Adrenal gland (tissue), 9 donors: ENCODE measurements at regions not wholly inside any gene's neighbourhood (a gene's known extent, or its start where the extent isn't known, plus 50 kb on each side); places are given as distances from the start of the nearest gene placed in this dataset.

Source experiments
- DNase-seq, 7 donors: peaks; one replicate each; pipeline ENCODE4 v3.0.0-alpha.2; 2019 to 2020
- H3K27ac ChIP-seq, 5 donors: fragments of 200-600 bp; sonication (generic) in 4 of 5; 1 replicate in 3 of 5; 2 replicates in 2 of 5; pipeline versions ENCODE4 v1.5.1 to v1.8.0; 2016 to 2020; ENCODE audit warnings: mild to moderate bottlenecking in 1 of 5
- H3K27me3 ChIP-seq: fragments of 200-600 bp; 2 replicates; pipeline ENCODE4 v1.8.0; 2021
- H3K36me3 ChIP-seq, 2 donors: fragments of 200-600 bp; replicated peaks in 1 of 2; 1 replicate in 1 of 2; 2 replicates in 1 of 2; pipeline versions ENCODE4 v1.5.1 to v1.8.0; 2018 to 2022
- H3K4me1 ChIP-seq, 2 donors: fragments of 200-600 bp; replicated peaks in 1 of 2; 1 replicate in 1 of 2; 2 replicates in 1 of 2; pipeline versions ENCODE4 v1.5.1 to v1.8.0; 2018 to 2021
- H3K4me3 ChIP-seq, 4 donors: fragments of 200-600 bp; sonication (generic) in 3 of 4; one replicate each; pipeline ENCODE4 v1.5.1; 2016 to 2018
- H3K9me3 ChIP-seq, 3 donors: fragments of 200-600 bp; sonication (generic) in 1 of 3; replicated peaks in 1 of 3; 1 replicate in 2 of 3; 2 replicates in 1 of 3; pipeline versions ENCODE4 v1.5.1 to v1.8.0; 2016 to 2021
- CTCF ChIP-seq, 6 experiments: fragments of 450-650 bp in 4 of 6; fragments of 200-600 bp in 2 of 6; sonication (generic) in 1 of 6; IDR thresholded peaks; 1 replicate in 5 of 6; 2 replicates in 1 of 6; pipeline versions ENCODE4 v1.5.1 to v1.8.0; 2016 to 2021; ENCODE audit warnings: antibody characterized with exemption in 6 of 6, mild to moderate bottlenecking in 2 of 6, moderate library complexity in 1 of 6
- POLR2A ChIP-seq, 2 donors: fragments of 450-650 bp; IDR thresholded peaks; one replicate each; pipeline ENCODE4 v1.6.1; 2017; ENCODE audit warnings: antibody characterized with exemption in 2 of 2, mild to moderate bottlenecking in 2 of 2, moderate library complexity in 1 of 2
- WGBS, 4 donors: extraction: QIAGEN DNeasy Blood & Tissue Kit in 2 of 4; methylation state at CpG; one replicate each; pipeline versions ENCODE4 v1.1.5 to v1.1.7; 2013 to 2017; 5-methylcytosine and 5-hydroxymethylcytosine counted together
- intact Hi-C, 2 donors: fragments of 100-400 bp; cut with DNase I; formaldehyde crosslinking; loops; one replicate each; pipeline versions ENCODE4 v1.14.1 to v1.15.0; 2022 to 2023
- donor health status: healthy with polysubstance abuse.
- donor health status: Bipolar disorder and iron deficiency.
- donor health status: DM: yes; HTN: yes; CAD: no.
- donor health status: DM: no; HTN: no; CAD: no.
- donor health status: DM: no; HTN: no; CAD: no.

GRCh38 chr5:73231246-73231778, 58.3 kb downstream of the TMEM174 start:
- peaks cover 46% of the 10 kb centered on the region for H3K27me3 ChIP-seq
- WGBS, 4 donors: 52 to 62% (median 59%) methylated on average over 4 of the region's 4 CpGs
- no peak for DNase-seq
- no peak overlapping the region for H3K4me3 ChIP-seq
- intact Hi-C loops: no loop called here
- TF ChIP-seq CTCF (IDR thresholded peaks at IDR 0.05) (no peak), POLR2A (IDR thresholded peaks at IDR 0.05) (no peak)
- peaks cover 10 to 11% of the 10 kb centered on the region in 2 donors for H3K4me1 ChIP-seq
- no peaks in the 10 kb centered on the region for H3K36me3 ChIP-seq
- no peaks in the 10 kb centered on the region for H3K9me3 ChIP-seq
- no peak overlapping the region for H3K27ac ChIP-seq

GRCh38 chr5:73230264-73231245, 57.6 kb downstream of the TMEM174 start:
- intact Hi-C loops: no loop called here
- no peak for DNase-seq
- H3K9me3 ChIP-seq: no peaks in the 10 kb centered on the region
- TF ChIP-seq CTCF (IDR thresholded peaks at IDR 0.05) (no peak), POLR2A (IDR thresholded peaks at IDR 0.05) (no peak)
- H3K4me3 ChIP-seq: no peak overlapping the region
- WGBS, 4 donors: 29 to 44% (median 32%) methylated on average over 45 to 58 of the region's 58 CpGs
- H3K27me3 ChIP-seq: peaks cover 46% of the 10 kb centered on the region
- H3K36me3 ChIP-seq: no peaks in the 10 kb centered on the region
- H3K4me1 ChIP-seq: peaks cover 10 to 11% of the 10 kb centered on the region in 2 donors
- no peak overlapping the region for H3K27ac ChIP-seq

GRCh38 chr5:73229271-73229670, 56.3 kb downstream of the TMEM174 start:
- no peak overlapping the region for H3K27ac ChIP-seq
- intact Hi-C loops: loop anchor here in 1 of 2 donors (10.0 kb wide), 1 partner anchor 316 kb away; no protein-coding TSS in a partner anchor
- TF ChIP-seq POLR2A (IDR thresholded peaks at IDR 0.05) (no peak), CTCF (IDR thresholded peaks at IDR 0.05) (no peak)
- H3K36me3 ChIP-seq: no peaks in the 10 kb centered on the region
- peaks cover 10 to 11% of the 10 kb centered on the region in 2 donors for H3K4me1 ChIP-seq
- 92 to 100% (median 93%) methylated on average over 1 of the region's 1 CpG for WGBS, 4 donors
- peaks cover 46% of the 10 kb centered on the region for H3K27me3 ChIP-seq
- no peak for DNase-seq
- H3K4me3 ChIP-seq: no peak overlapping the region
- H3K9me3 ChIP-seq: no peaks in the 10 kb centered on the region

GRCh38 chr5:73228052-73228451, 55.1 kb downstream of the TMEM174 start:
- peaks cover under 1 to 1% of the 10 kb centered on the region in 2 donors for H3K4me1 ChIP-seq
- no peak overlapping the region for H3K27ac ChIP-seq
- no peaks in the 10 kb centered on the region for H3K9me3 ChIP-seq
- no peak for TF ChIP-seq POLR2A (IDR thresholded peaks at IDR 0.05)
- TF ChIP-seq CTCF (IDR thresholded peaks at IDR 0.05): no peak
- no peak for DNase-seq
- WGBS, 4 donors: 66 to 80% (median 73%) methylated on average over 5 to 7 of the region's 7 CpGs
- H3K36me3 ChIP-seq: no peaks in the 10 kb centered on the region
- intact Hi-C loops: loop anchor here in 1 of 2 donors (10.0 kb wide), 1 partner anchor 317 kb away; no protein-coding TSS in a partner anchor
- H3K4me3 ChIP-seq: no peak overlapping the region
- H3K27me3 ChIP-seq: peaks cover 36% of the 10 kb centered on the region
